ENCODE measurements at regions not wholly inside any gene's neighbourhood (a gene's known extent, or its start where the extent isn't known, plus 50 kb on each side); places are given as distances from the start of the nearest gene placed in this dataset.

DNA sequence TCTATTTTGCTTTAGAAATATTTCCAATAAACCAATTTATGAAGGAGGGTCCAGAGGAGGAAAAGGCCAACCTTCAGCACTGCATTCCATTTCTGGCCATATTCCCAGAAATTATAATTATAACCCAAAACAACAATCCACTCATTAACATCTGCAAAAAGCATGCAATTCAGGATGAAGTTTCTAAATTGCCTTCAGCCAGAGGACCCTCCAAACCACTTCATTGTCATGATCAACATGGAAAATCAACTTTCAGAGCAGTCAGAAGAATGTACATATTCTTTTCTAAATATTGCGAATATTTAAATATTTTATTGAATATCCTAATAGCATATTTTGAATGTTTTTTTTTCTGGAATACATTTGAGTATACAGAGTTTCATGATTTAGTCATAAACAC lies 332.6 kb upstream of the TMEM132C start:
- no peaks in the 10 kb centered on the region for H3K36me3 Mint-ChIP-seq (ENCODE audit: insufficient read depth)
- H3K27ac Mint-ChIP-seq = no peak overlapping the region
- DNase-seq (ENCODE audit: low spot score, unreplicated experiment) = no peak
- peaks cover 3% of the 10 kb centered on the region for H3K9me3 Mint-ChIP-seq (ENCODE audit: low read depth)
- H3K27me3 Mint-ChIP-seq = peaks cover 12% of the 10 kb centered on the region
- TF ChIP-seq, protein P1, sequence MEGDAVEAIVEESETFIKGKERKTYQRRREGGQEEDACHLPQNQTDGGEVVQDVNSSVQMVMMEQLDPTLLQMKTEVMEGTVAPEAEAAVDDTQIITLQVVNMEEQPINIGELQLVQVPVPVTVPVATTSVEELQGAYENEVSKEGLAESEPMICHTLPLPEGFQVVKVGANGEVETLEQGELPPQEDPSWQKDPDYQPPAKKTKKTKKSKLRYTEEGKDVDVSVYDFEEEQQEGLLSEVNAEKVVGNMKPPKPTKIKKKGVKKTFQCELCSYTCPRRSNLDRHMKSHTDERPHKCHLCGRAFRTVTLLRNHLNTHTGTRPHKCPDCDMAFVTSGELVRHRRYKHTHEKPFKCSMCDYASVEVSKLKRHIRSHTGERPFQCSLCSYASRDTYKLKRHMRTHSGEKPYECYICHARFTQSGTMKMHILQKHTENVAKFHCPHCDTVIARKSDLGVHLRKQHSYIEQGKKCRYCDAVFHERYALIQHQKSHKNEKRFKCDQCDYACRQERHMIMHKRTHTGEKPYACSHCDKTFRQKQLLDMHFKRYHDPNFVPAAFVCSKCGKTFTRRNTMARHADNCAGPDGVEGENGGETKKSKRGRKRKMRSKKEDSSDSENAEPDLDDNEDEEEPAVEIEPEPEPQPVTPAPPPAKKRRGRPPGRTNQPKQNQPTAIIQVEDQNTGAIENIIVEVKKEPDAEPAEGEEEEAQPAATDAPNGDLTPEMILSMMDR (IDR thresholded peaks at IDR 0.05; ENCODE audit: unreplicated experiment) = no peak
- no peaks in the 10 kb centered on the region for H3K4me1 Mint-ChIP-seq (ENCODE audit: low read depth)
- H3K4me3 Mint-ChIP-seq (ENCODE audit: low read depth) = no peak overlapping the region

DNA sequence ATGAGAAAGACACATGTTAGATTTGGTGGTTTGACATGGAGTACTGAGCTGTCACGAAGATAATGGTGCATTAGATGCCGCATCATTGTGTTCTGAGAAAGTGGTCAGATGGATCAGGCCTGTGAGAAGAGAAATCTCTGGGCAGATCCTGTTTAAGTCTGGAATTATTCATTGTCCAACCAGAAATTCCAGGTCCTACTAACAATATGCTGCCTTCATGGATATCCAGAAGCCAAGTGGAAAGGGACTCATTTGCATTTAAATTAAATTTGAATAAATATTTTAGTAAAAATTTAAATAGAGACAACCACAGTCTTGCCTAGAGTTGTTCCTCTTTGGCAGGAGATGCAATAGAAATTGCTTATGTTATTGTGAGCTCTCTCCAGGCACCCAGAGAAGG lies 330.5 kb upstream of the TMEM132C start:
- TF ChIP-seq, protein P1 (IDR thresholded peaks at IDR 0.05; ENCODE audit: unreplicated experiment) = no peak
- no peaks in the 10 kb centered on the region for H3K4me1 Mint-ChIP-seq (ENCODE audit: low read depth)
- H3K36me3 Mint-ChIP-seq (ENCODE audit: insufficient read depth) = no peaks in the 10 kb centered on the region
- H3K27me3 Mint-ChIP-seq = peaks cover 10% of the 10 kb centered on the region
- peaks cover 3% of the 10 kb centered on the region for H3K9me3 Mint-ChIP-seq (ENCODE audit: low read depth)
- no peak overlapping the region for H3K4me3 Mint-ChIP-seq (ENCODE audit: low read depth)
- H3K27ac Mint-ChIP-seq = no peak overlapping the region
- no peak for DNase-seq (ENCODE audit: low spot score, unreplicated experiment)

DNA sequence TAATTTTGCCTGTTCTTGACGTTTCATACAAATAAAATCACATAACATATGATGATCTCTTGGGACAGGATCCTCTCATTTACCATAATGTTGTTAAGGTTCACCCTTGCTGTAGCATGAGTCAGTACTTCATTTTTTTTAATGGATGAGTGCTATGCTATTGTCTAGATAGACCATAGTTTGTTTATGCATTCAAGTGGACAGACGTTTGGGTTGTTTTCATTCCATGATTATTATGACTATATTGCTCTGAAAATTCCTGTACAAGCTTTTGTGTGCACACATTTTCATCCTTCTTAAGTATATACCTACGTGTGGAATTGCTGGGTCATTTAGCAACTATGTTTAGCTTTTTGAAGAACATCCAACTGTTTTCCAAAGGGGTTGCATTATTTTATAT lies 325.6 kb upstream of the TMEM132C start:
- Mint-ChIP-seq H3K27me3 (peaks cover 10% of the 10 kb centered on the region), H3K9me3 (ENCODE audit: low read depth) (peaks cover 6% of the 10 kb centered on the region), H3K36me3 (ENCODE audit: insufficient read depth) (no peaks in the 10 kb centered on the region), H3K4me3 (ENCODE audit: low read depth) (no peak overlapping the region), H3K4me1 (ENCODE audit: low read depth) (peaks cover 2% of the 10 kb centered on the region), H3K27ac (no peak overlapping the region)
- DNase-seq (ENCODE audit: low spot score, unreplicated experiment) = no peak
- TF ChIP-seq, protein P1 (IDR thresholded peaks at IDR 0.05; ENCODE audit: unreplicated experiment) = no peak

DNA sequence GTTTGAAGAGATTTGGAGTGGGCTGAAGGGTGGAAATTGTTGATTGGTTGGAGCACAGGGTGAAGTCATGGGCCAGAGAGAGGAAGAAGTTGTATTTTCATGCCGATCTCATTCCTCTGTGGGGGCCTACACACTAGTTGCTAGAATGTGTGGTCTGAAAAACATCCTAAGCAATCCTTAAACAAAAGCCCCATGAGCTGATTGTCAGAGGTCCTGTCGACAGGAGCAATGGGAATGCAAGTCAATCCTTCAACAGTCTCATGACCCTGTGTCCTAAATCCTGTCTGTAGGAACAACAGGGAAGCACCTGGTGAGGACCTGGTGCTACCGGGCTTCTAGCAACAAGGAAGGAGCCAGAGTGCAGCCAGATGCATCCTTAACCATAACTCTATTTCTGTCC lies 324.0 kb upstream of the TMEM132C start:
- Mint-ChIP-seq H3K4me1 (ENCODE audit: low read depth) (peaks cover 2% of the 10 kb centered on the region), H3K4me3 (ENCODE audit: low read depth) (no peak overlapping the region), H3K27ac (no peak overlapping the region), H3K9me3 (ENCODE audit: low read depth) (peaks cover 6% of the 10 kb centered on the region), H3K27me3 (peaks cover 10% of the 10 kb centered on the region), H3K36me3 (ENCODE audit: insufficient read depth) (no peaks in the 10 kb centered on the region)
- DNase-seq (ENCODE audit: low spot score, unreplicated experiment) = no peak
- TF ChIP-seq, protein P1 (IDR thresholded peaks at IDR 0.05; ENCODE audit: unreplicated experiment) = no peak

DNA sequence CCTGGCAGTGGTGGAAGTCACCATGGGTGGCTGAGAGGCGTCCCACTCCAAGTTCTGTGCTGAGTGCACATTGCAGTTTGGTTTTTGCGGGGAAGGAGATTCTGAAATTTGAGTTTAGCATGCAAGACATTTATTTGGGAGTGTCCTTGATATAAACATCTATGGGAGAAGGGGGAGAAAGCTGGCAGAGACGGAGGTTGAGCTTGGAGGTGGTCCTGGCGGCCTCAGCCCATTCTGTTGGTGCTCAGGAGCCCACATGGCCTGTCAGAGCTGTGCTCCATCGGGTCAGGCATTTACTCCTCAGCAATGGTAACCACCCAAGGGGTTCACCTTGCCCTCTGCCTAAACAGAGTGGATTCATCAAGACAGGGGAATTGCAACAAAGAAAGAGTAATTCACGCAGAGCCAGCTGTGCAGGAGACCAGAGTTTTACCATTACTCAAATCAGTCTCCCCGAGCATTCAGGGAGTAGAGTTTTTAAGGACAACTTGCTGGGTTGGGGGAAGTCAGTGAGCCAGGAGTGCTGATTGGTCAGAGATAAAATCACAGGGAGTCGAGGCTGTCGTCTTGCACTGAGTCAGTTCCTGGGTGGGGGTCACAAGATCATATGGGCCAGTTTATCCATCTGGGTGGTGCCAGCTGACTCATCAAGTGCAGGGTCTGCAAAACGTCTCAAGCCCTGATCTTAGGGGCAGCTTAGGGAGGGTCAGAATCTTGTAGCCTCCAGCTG lies 323.3 kb upstream of the TMEM132C start:
- Mint-ChIP-seq H3K4me1 (ENCODE audit: low read depth) (peaks cover 2% of the 10 kb centered on the region), H3K36me3 (ENCODE audit: insufficient read depth) (no peaks in the 10 kb centered on the region), H3K27ac (no peak overlapping the region), H3K9me3 (ENCODE audit: low read depth) (peaks cover 6% of the 10 kb centered on the region), H3K27me3 (peaks cover 10% of the 10 kb centered on the region), H3K4me3 (ENCODE audit: low read depth) (no peak overlapping the region)
- DNase-seq (ENCODE audit: low spot score, unreplicated experiment) = no peak
- TF ChIP-seq, protein P1 (IDR thresholded peaks at IDR 0.05; ENCODE audit: unreplicated experiment) = no peak

Measured in progenitor cell of endocrine pancreas (in vitro differentiated cells).